ENCODE measurements at regions not wholly inside any gene's neighbourhood (a gene's known extent, or its start where the extent isn't known, plus 50 kb on each side); places are given as distances from the start of the nearest gene placed in this dataset.

DNA sequence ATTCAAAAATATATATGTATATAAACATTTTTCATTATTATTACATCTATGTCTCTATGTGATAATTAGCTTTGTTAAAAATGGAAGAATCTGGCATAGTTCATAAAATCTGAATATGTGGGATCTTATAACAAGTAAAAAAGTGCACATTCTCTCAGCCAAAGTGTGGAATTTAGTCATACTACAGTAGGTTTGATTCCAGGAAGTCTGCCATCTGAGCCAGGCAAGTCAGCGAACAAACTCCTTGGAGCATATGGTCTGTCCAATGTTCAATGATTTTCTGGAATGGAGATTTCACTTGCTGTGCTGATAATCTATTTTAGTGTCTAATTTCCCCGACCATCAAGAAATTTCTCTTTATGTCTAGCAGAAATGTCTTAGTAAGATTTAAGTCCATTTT lies 1033.2 kb upstream of the NXPH2 start:
- no peak overlapping the region for H3K9ac ChIP-seq (replicated peaks; ENCODE audit: extremely low read depth, insufficient read depth, low read length)
- FAIRE-seq (no peak), DNase-seq (ENCODE audit: low read depth, low spot score) (no peak)
- no peaks in the 10 kb centered on the region for H3K4me1 ChIP-seq (ENCODE audit: control insufficient read depth, extremely low read depth, insufficient read depth, low read length)
- no peaks in the 10 kb centered on the region for H4K20me1 ChIP-seq (replicated peaks; ENCODE audit: control insufficient read depth, extremely low read depth, insufficient read depth, low read length)
- dilution Hi-C loops (cut with MboI; ENCODE audit: extremely low pct_ligation_motif_present, low sequenced_read_pairs) = no loop called here
- no peaks in the 10 kb centered on the region for H3K9me1 ChIP-seq (replicated peaks; ENCODE audit: control insufficient read depth, extremely low read depth, insufficient read depth, low read length)
- H3K9me3 ChIP-seq (replicated peaks; ENCODE audit: control insufficient read depth, insufficient read depth, low read length) = no peaks in the 10 kb centered on the region
- H3K4me3 ChIP-seq (replicated peaks in 1 of 3; ENCODE audit: insufficient read depth in 1 of 3, low read depth in 1 of 3, low read length in 3 of 3) = no peak overlapping the region
- H3K27me3 ChIP-seq (ENCODE audit: control insufficient read depth in 2 of 2, insufficient read depth in 2 of 2, low read length in 2 of 2) = no peaks in the 10 kb centered on the region
- BruUV-seq (replicated peaks) = no TSS peak
- H3K27ac ChIP-seq (ENCODE audit: insufficient read depth, low read depth, low read length) = no peak overlapping the region
- H3K4me2 ChIP-seq (ENCODE audit: insufficient read depth, low read length) = no peak overlapping the region
- CTCF ChIA-PET = no interaction called here
- H3K36me3 ChIP-seq (ENCODE audit: control insufficient read depth in 2 of 2, extremely low read depth in 1 of 2, insufficient read depth in 2 of 2, low read length in 2 of 2) = no peaks in the 10 kb centered on the region
- intact Hi-C loops (cut with micrococcal nuclease) = no loop called here
- no peak for TF ChIP-seq JUN (IDR thresholded peaks at IDR 0.05; ENCODE audit: borderline replicate concordance, insufficient read depth, insufficient read length, low read depth)
- no peak for TF ChIP-seq EZH2 (IDR thresholded peaks at IDR 0.05; ENCODE audit: borderline replicate concordance, low read depth, low read length, severe bottlenecking)
- TF ChIP-seq FOS (IDR thresholded peaks at IDR 0.05; ENCODE audit: borderline replicate concordance, insufficient read depth, low read length) = no peak
- no peak for TF ChIP-seq MYC (IDR thresholded peaks at IDR 0.05; ENCODE audit: low read depth, low read length)
- TF ChIP-seq POLR2AphosphoS5 (IDR thresholded peaks at IDR 0.05; ENCODE audit: insufficient read depth, low read depth, low read length) = no peak
- TF ChIP-seq, protein P1, sequence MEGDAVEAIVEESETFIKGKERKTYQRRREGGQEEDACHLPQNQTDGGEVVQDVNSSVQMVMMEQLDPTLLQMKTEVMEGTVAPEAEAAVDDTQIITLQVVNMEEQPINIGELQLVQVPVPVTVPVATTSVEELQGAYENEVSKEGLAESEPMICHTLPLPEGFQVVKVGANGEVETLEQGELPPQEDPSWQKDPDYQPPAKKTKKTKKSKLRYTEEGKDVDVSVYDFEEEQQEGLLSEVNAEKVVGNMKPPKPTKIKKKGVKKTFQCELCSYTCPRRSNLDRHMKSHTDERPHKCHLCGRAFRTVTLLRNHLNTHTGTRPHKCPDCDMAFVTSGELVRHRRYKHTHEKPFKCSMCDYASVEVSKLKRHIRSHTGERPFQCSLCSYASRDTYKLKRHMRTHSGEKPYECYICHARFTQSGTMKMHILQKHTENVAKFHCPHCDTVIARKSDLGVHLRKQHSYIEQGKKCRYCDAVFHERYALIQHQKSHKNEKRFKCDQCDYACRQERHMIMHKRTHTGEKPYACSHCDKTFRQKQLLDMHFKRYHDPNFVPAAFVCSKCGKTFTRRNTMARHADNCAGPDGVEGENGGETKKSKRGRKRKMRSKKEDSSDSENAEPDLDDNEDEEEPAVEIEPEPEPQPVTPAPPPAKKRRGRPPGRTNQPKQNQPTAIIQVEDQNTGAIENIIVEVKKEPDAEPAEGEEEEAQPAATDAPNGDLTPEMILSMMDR (IDR thresholded peaks at IDR 0.05; ENCODE audit: extremely low read depth in 1 of 2, insufficient read depth in 1 of 2, low read depth in 1 of 2, low read length in 2 of 2) = no peak
- TF ChIP-seq GATA2 (IDR thresholded peaks at IDR 0.05; ENCODE audit: insufficient read depth, insufficient read length, low read depth, low read length) = no peak
- no peak for TF ChIP-seq POLR2A (IDR thresholded peaks at IDR 0.05; ENCODE audit: low read depth, low read length)
- TF ChIP-seq, protein P2, sequence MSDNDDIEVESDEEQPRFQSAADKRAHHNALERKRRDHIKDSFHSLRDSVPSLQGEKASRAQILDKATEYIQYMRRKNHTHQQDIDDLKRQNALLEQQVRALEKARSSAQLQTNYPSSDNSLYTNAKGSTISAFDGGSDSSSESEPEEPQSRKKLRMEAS (IDR thresholded peaks at IDR 0.05; ENCODE audit: insufficient read depth, insufficient read length) = no peak
- no peak overlapping the region for H2AFZ ChIP-seq (ENCODE audit: low read depth, low read length)
- POLR2A ChIA-PET = no interaction called here
- H3K79me2 ChIP-seq (ENCODE audit: control insufficient read depth, insufficient read depth, low read length) = no peaks in the 10 kb centered on the region
